GM21786 (cell line): ENCODE measurements at regions not wholly inside any gene's neighbourhood (a gene's known extent, or its start where the extent isn't known, plus 50 kb on each side); places are given as distances from the start of the nearest gene placed in this dataset.

Experiments used
- ATAC-seq: cut with Tn5 transposase; IDR thresholded peaks from one replicate; pipeline ENCODE4 v1.9.1; 2021; ENCODE audit not compliant: unreplicated experiment

- ATAC-seq, result no peak
Observed at GRCh38 chr16:31701734-31702133, 171.9 kb upstream of the ZNF267 start.

- no peak for ATAC-seq
Observed at GRCh38 chr16:31702796-31703195, 170.8 kb upstream of the ZNF267 start.

GRCh38 chr16:31703526-31704128 lies 170.0 kb upstream of the ZNF267 start:
- no peak for ATAC-seq

DNA sequence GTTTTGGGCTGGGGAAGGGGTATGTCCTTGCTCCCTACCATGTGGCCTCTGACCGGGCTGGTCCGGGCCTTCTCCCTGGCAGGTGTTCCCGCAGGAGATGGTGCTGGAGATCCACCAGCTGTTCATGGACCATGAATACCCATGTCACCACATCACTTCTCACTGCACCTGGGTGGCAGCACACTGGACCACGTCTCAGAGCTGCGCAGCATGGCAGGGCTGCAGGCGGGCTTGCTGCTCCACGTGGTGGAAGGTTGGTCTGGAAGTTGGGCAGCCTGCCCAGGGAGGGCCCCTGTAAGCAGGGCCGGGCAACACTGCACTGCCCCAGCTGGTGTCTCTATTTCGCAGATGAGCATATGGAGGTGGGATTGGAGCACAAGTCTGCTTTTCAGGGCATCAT lies 169.5 kb upstream of the ZNF267 start:
- ATAC-seq, result no peak

DNA sequence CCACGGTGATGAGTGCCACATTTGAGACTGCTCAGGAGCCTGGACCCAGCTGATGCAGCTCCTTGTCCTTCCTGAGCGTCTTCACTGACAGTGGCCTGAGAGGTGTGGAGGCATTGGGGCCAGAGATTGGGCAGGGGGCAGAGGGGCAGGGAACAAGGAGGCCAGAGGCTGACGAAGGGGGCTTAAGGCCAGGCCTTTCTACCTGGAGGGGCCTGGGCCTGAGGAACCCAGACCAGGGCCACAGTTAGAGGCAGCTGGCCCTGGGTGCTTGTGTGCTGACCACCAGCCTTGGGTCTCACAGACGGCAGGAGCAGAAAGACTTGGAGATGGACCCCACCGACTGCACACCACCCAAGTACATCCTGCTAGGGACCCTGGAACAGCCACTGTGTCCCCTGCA lies 168.2 kb upstream of the ZNF267 start:
- no peak for ATAC-seq

DNA sequence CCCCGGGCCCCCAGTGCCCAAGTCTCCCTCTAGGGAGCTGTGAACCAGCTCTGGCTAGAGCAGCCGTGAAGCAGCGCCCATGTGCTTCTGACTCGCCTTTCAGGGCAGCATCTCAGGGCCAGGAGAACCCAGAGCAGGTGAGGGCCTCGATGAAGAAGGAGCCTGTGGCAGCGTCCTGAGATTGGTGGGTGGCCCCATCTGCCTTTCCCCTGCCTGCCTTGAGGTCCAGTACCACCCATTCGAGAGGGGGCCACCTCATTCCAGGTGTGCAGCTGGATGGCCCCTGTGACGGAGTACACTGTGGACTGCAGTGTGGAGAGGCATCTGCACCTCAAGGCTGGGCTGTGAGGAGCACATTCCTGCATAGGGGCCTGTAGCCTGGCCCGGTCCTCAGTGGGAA lies 167.3 kb upstream of the ZNF267 start:
- no peak for ATAC-seq

DNA sequence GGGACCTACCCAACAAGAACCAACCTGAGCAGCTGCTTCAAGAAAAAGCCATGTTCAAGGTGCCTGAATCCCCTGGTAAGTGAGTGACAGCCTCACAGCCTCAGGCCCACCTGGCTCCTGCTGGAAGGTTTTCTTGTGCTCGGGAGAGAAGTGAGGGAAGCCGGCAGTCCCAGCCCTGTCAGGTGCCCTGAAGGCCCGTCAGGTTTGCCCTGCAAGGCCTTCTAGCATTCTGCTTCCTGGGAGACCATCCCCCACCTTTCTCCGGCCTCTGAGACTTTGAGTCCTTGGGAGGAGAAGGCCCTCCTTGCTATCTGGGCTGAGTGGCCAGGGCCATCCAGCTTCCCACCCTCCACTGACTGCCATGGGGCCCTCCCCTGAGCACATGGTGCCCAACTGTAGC lies 166.7 kb upstream of the ZNF267 start:
- no peak for ATAC-seq

- ATAC-seq, result no peak
Observed at GRCh38 chr16:31707743-31708335, 165.8 kb upstream of the ZNF267 start.

DNA sequence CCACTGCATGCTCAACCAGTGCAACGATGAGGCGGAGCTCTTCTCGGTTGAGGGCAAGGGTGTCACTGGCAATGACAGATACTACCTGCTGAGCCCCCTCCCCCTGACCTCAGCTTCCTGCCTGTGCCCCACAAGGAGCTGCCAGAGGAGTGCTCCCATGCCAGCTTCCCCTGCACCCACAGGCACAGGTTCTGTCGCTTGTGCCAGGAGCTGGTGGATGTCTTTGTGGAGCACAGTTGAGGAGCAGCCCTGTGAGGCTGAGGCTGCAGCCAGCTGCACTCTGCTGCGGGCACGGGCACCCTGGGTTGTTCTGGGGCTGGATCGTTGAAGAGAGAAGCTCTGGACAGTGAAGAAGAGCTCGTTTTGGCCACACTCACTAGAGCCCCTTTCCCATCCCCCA lies 165.3 kb upstream of the ZNF267 start:
- ATAC-seq, result no peak

GRCh38 chr16:31709181-31709580 lies 164.4 kb upstream of the ZNF267 start:
- ATAC-seq, result no peak

DNA sequence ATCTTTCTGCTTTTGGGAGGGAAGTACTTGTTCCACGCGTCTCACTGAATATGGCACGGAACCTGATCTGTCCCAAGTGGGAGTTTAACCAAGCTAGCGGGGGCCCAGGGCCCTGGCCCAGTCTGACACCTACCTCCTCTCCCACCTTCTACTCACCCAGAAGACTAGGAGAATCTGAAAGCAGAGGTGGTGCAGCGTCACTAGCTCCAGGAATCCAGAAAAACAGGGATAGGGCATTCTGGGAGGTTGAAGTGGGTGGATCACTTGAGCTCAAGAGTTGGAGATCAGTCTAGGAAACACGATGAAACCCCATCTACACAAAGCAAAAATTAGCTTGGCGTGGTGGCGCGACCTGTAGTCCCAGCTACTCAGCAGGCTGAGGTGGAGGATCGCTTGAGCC lies 163.5 kb upstream of the ZNF267 start:
- ATAC-seq, result no peak

GRCh38 chr16:31710880-31711279 lies 162.7 kb upstream of the ZNF267 start:
- ATAC-seq, result no peak

GRCh38 chr16:31711344-31711845 lies 162.2 kb upstream of the ZNF267 start:
- no peak for ATAC-seq

DNA sequence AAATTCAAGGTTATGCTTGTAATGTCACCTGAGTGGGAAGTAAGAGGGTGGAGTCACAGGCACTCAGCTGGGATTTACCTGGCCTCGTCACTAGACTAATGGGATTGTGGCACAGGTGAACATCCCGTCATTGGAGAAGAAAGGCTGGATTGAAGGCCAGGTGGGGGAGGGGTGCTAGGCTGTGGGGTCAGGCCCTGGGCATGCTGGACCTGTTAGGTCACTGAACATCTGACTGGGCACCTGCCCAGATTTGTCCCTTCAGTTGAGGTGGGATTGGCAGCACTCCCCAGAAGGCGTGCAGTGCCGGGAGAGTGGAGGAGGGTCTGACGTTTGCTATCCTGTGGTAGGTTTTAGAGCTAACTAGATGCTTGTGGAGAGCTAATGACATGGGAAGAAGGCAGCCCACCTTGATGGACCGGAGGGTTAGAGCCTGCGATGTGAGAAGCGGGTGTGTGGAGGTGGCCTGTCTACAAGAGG lies 161.5 kb upstream of the ZNF267 start:
- no peak for ATAC-seq

- ATAC-seq, result peak; percentile 96
Observed at GRCh38 chr16:31713071-31713944, 160.3 kb upstream of the ZNF267 start.

DNA sequence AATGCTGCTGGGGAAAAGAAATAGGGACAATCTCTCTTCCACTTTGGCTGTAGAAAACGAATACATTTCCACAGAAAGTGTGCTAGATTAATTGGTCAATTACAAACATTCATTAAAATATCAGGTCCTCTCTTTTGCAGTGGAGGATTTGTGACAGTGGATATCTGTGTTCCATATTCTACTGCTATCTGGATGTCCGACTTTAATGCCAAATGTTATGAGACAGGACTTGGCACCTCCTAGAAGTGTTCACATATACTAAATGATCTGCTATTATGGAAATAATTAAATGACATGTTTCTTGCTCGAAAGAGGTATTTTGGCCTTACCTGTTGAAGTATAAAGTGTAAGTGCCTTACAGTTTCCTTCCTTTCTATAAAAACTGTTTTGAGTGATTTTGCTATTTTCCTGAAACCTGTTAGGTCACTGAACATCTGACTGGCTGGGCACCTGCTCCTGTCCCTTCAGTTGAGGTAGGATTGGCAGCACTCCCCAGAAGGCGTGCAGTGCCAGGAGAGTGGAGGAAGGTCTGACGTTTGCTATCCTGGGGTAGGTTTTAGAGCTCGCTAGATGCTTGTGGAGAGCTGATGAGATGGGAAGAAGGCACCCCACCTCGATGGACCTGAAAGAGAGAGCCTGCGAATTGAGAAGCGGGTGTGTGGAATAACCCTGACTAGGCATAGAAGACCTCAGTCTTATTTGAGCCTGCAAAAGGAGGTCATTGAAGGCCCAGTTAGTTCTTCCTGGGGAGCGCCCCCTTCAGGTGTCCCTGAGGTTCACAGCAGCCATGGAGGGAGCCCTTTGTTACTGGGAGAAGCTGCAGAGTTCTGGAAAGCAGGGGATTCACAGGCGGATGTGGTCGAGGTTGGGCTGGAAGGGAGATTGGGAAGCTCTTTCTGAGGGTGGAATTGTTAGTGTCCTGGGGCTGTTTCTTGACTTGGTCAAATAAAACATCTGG lies 159.4 kb upstream of the ZNF267 start:
- no peak for ATAC-seq

DNA sequence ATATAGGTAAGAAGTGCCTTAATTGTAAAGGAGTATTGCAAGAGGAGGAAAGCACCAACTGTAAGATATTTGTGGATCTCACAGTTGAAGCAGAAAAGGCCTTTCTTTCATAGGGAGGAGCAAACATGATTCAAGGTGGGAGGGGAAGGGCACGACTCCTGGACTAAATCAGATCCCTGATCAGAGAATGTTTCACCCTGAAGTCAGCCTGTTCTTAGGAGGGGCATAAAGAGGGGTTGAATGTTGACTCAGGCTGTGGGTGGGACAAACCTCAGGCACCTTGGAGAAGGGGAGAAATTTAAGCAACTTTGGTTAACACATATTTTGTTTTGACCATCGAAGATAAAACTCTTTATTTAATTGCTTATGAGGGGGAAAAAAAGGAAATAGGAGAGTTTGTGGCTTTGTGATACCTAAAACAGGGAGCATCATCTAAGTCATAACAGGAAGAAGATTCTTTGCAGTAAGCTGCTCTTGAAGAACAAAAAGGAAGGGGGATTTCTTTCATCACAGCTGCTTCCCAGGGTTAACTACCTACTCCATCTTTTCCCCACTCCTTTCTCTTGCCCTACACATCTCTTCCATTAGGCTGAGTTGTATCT lies 158.6 kb upstream of the ZNF267 start:
- ATAC-seq, result no peak

- ATAC-seq, result no peak
Observed at GRCh38 chr16:31715915-31716314, 157.7 kb upstream of the ZNF267 start.

DNA sequence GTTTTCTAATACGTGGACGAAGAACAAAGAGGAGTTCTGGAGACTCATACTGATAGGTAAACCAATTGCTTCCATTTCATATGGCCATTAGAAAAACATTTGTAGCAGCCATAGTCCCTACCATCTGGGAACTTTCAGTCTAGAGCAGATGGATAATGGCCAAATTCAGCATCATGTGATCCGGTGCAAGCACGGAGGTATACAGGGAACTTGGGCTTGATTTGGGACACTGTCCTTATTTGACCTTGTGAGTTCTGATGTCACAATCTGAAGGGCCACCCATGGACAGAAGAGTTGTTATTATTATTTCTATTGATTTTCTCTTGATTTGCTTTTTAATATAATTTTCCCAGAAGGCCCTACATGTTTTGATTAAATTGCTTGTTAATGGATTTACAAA lies 154.6 kb upstream of the ZNF267 start:
- ATAC-seq, result no peak

- ATAC-seq, result no peak
Observed at GRCh38 chr16:31727553-31727952, 146.1 kb upstream of the ZNF267 start.
